ENCODE measurements at regions not wholly inside any gene's neighbourhood (a gene's known extent, or its start where the extent isn't known, plus 50 kb on each side); places are given as distances from the start of the nearest gene placed in this dataset.

DNA sequence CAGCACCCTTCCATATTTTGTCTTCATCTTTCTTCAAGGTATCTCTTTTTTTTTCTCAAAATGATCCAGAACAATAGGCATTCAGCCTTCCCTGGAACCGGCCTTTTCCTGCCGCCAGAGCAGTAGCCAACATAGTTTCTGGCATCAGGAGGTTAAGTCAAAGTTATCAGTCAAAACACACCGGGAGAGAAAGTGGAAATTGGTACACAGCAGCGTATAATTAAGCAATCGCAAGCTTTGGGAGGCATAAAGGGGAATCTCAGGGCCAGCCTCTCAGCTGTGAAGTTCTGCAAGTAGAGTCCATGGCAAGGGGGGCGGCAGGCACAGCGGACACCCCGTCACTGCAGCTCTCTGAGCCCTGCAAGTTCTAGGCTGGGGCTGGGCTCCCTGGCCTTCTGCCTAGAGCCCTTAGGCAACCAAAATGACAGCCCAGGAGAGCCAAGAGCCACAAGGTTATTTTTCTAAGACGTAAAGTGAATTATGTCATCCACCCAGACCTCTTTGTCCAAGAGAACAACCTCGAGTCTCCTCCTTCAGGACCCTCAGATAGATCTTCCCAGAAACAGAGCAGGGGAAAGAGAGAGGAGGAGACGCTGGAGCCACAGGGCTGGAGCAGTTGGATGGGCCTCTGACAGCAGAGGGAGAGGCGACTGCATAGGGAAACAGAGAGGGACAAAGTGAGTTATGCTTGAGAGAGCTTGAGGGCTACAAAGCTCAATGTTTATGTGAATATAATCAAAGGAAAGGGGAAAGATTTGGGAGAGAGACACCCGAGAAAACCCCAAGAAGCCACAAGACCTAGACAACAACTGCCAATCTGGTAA lies 114.7 kb downstream of the BCL2L11 start:
- TF ChIP-seq SPI1 (IDR thresholded peaks at IDR 0.05; ENCODE audit: borderline replicate concordance, low read depth): no peak
- TF ChIP-seq, protein P1, sequence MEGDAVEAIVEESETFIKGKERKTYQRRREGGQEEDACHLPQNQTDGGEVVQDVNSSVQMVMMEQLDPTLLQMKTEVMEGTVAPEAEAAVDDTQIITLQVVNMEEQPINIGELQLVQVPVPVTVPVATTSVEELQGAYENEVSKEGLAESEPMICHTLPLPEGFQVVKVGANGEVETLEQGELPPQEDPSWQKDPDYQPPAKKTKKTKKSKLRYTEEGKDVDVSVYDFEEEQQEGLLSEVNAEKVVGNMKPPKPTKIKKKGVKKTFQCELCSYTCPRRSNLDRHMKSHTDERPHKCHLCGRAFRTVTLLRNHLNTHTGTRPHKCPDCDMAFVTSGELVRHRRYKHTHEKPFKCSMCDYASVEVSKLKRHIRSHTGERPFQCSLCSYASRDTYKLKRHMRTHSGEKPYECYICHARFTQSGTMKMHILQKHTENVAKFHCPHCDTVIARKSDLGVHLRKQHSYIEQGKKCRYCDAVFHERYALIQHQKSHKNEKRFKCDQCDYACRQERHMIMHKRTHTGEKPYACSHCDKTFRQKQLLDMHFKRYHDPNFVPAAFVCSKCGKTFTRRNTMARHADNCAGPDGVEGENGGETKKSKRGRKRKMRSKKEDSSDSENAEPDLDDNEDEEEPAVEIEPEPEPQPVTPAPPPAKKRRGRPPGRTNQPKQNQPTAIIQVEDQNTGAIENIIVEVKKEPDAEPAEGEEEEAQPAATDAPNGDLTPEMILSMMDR (IDR thresholded peaks at IDR 0.05; ENCODE audit: insufficient read depth, low read length): no peak
- TF ChIP-seq POLR2AphosphoS5 (IDR thresholded peaks at IDR 0.05; ENCODE audit: low read depth): no peak
- TF ChIP-seq, protein P2, sequence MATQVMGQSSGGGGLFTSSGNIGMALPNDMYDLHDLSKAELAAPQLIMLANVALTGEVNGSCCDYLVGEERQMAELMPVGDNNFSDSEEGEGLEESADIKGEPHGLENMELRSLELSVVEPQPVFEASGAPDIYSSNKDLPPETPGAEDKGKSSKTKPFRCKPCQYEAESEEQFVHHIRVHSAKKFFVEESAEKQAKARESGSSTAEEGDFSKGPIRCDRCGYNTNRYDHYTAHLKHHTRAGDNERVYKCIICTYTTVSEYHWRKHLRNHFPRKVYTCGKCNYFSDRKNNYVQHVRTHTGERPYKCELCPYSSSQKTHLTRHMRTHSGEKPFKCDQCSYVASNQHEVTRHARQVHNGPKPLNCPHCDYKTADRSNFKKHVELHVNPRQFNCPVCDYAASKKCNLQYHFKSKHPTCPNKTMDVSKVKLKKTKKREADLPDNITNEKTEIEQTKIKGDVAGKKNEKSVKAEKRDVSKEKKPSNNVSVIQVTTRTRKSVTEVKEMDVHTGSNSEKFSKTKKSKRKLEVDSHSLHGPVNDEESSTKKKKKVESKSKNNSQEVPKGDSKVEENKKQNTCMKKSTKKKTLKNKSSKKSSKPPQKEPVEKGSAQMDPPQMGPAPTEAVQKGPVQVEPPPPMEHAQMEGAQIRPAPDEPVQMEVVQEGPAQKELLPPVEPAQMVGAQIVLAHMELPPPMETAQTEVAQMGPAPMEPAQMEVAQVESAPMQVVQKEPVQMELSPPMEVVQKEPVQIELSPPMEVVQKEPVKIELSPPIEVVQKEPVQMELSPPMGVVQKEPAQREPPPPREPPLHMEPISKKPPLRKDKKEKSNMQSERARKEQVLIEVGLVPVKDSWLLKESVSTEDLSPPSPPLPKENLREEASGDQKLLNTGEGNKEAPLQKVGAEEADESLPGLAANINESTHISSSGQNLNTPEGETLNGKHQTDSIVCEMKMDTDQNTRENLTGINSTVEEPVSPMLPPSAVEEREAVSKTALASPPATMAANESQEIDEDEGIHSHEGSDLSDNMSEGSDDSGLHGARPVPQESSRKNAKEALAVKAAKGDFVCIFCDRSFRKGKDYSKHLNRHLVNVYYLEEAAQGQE (IDR thresholded peaks at IDR 0.05; ENCODE audit: insufficient replicate concordance, low read depth): no peak
- no peak for TF ChIP-seq GABPA (IDR thresholded peaks at IDR 0.05; ENCODE audit: low read depth)
- Histone ChIP-seq H3K27ac (replicated peaks) (no peak overlapping the region), H3K27me3 (ENCODE audit: insufficient read depth, poor library complexity, severe bottlenecking) (no peaks in the 10 kb centered on the region), H3K4me3 (replicated peaks; ENCODE audit: insufficient read depth, low read length) (no peak overlapping the region)
- peak in 1 of 2 experiments; percentile 15 for DNase-seq (ENCODE audit: low read depth in 1 of 2, low spot score in 1 of 2)

DNA sequence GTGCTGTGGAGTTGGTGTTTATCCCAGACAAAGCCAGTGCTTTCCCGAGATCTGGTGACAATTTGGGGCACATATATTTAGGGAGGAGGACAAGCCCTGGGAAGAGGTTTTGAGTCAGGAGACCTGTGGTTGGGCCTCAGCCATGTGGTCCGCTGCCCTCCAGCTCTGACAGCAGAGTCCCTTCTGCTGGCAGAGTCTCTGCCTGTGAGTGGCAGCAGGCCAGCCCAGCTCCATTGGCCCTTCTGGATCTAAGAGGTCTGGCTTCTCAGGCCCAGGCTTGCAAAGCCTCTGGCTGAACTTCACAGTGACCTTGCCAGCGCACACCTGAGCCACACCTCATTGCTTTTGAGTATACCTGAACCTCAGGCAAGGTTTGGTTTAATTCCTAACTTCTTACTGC lies 115.3 kb downstream of the BCL2L11 start:
- no peak overlapping the region for H3K27ac ChIP-seq (replicated peaks)
- H3K27me3 ChIP-seq (ENCODE audit: insufficient read depth, poor library complexity, severe bottlenecking): no peaks in the 10 kb centered on the region
- TF ChIP-seq, protein P2 (IDR thresholded peaks at IDR 0.05; ENCODE audit: insufficient replicate concordance, low read depth): no peak
- TF ChIP-seq SPI1 (IDR thresholded peaks at IDR 0.05; ENCODE audit: borderline replicate concordance, low read depth): no peak
- TF ChIP-seq, protein P1 (IDR thresholded peaks at IDR 0.05; ENCODE audit: insufficient read depth, low read length): no peak
- TF ChIP-seq POLR2AphosphoS5 (IDR thresholded peaks at IDR 0.05; ENCODE audit: low read depth): no peak
- TF ChIP-seq GABPA (IDR thresholded peaks at IDR 0.05; ENCODE audit: low read depth): no peak
- no peak for DNase-seq (ENCODE audit: low read depth in 1 of 2, low spot score in 1 of 2)
- H3K4me3 ChIP-seq (replicated peaks; ENCODE audit: insufficient read depth, low read length): no peak overlapping the region

- DNase-seq (ENCODE audit: low read depth in 1 of 2, low spot score in 1 of 2): peak in 1 of 2 experiments; percentile 34
- Histone ChIP-seq H3K4me3 (replicated peaks; ENCODE audit: insufficient read depth, low read length) (no peak overlapping the region), H3K27me3 (ENCODE audit: insufficient read depth, poor library complexity, severe bottlenecking) (no peaks in the 10 kb centered on the region), H3K27ac (replicated peaks) (no peak overlapping the region)
- TF ChIP-seq, protein P1 (IDR thresholded peaks at IDR 0.05; ENCODE audit: insufficient read depth, low read length): no peak
- TF ChIP-seq POLR2AphosphoS5 (IDR thresholded peaks at IDR 0.05; ENCODE audit: low read depth) (no peak), GABPA (IDR thresholded peaks at IDR 0.05; ENCODE audit: low read depth) (no peak), SPI1 (IDR thresholded peaks at IDR 0.05; ENCODE audit: borderline replicate concordance, low read depth) (peak; percentile 95)
Measured at GRCh38 chr2:111238296-111238695, 117.6 kb downstream of the BCL2L11 start.
